Activated naive CD4-positive, alpha-beta T cell treated with anti-CD3 and anti-CD28 coated beads, Interleukin-2, amount 10 ng/mL, durations not matched to agents 7 days and 5 days (primary cell): ENCODE measurements at regions not wholly inside any gene's neighbourhood (a gene's known extent, or its start where the extent isn't known, plus 50 kb on each side); places are given as distances from the start of the nearest gene placed in this dataset.

Source experiments
- CTCF ChIA-PET: fragments of 350-600 bp; sonication (Branson Sonifier 250); formaldehyde crosslinking; loops from one replicate; lab custom pipeline; 2021; ENCODE audit warnings: antibody characterized with exemption; lab: Charles Lee
- DNase-seq: peaks from one replicate; pipeline ENCODE4 v3.0.0-alpha.2; 2020
- H3K27ac Mint-ChIP-seq: one replicate; pipeline ENCODE4 v1.8.0; 2021; ENCODE audit warnings: mild to moderate bottlenecking, moderate library complexity, mixed read lengths
- H3K27me3 Mint-ChIP-seq: one replicate; pipeline ENCODE4 v1.8.0; 2021; ENCODE audit warnings: mild to moderate bottlenecking, mixed read lengths
- H3K36me3 Mint-ChIP-seq: one replicate; pipeline ENCODE4 v1.8.0; 2021; ENCODE audit warnings: mixed read lengths
- H3K4me1 Mint-ChIP-seq: one replicate; pipeline ENCODE4 v1.8.0; 2021; ENCODE audit warnings: mixed read lengths
- H3K4me3 Mint-ChIP-seq: one replicate; pipeline ENCODE4 v1.8.0; 2021; ENCODE audit warnings: mild to moderate bottlenecking, moderate library complexity, mixed read lengths
- H3K9me3 Mint-ChIP-seq: one replicate; pipeline ENCODE4 v1.8.0; 2021; ENCODE audit warnings: mixed read lengths

DNA sequence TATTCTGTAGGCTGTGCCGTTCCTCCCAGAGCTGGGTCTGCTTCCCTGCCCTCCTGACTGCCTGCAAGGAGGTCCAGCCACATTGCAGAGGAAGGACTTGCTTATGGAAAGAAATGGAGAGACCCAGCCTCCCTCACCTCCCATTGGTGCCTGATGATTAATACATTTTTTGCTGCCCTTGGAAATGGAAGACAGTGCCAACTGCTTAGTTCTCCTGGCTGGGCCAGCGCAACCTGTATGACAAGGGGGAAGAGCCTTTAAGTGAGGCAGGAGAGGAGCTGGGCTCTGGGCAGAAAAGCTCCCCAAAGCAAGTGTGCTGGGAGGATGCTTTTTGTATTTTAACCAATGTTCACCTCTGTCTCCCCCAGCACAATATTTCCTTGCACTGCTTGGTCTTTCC lies 238.5 kb downstream of the SOX9 start:
- no peak for DNase-seq
- Mint-ChIP-seq H3K27ac (no peak overlapping the region), H3K27me3 (peaks cover 5% of the 10 kb centered on the region), H3K4me1 (no peaks in the 10 kb centered on the region), H3K9me3 (peaks cover 13% of the 10 kb centered on the region), H3K4me3 (no peak overlapping the region), H3K36me3 (no peaks in the 10 kb centered on the region)
- CTCF ChIA-PET: no interaction called here

- CTCF ChIA-PET: no interaction called here
- no peak overlapping the region for H3K4me3 Mint-ChIP-seq
- H3K27me3 Mint-ChIP-seq: peaks cover 5% of the 10 kb centered on the region
- peaks cover 11% of the 10 kb centered on the region for H3K9me3 Mint-ChIP-seq
- H3K4me1 Mint-ChIP-seq: no peaks in the 10 kb centered on the region
- no peak for DNase-seq
- no peaks in the 10 kb centered on the region for H3K36me3 Mint-ChIP-seq
- no peak overlapping the region for H3K27ac Mint-ChIP-seq
Measured at GRCh38 chr17:72359811-72360210, 239.0 kb downstream of the SOX9 start.

DNA sequence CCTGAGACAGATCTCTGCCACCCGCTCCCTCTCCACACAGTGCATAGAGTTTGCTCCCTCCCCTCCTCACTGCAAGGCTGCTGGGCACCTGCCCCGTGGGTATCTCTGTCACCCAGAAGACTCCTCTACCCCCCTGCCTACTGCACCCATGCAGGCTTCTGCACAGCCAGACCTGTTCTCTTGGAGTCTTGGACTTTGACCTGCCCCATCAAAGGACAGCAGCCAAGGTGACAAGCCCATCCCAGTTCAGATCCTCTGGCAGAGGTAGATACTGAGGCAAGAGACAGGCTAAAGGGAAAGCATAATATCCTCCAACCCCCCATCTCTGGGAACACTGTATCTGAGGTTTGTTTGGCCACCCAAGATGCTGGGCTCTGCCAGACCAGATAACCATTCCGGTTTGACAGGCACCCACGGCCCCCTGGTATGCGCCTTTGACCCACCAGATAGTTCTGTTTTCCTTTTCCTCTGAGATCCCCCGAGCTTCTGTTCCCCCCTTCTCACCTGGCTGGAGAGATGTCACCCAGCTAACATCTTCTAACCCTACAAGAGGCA lies 239.6 kb downstream of the SOX9 start:
- Mint-ChIP-seq H3K27ac (no peak overlapping the region), H3K4me1 (no peaks in the 10 kb centered on the region), H3K36me3 (no peaks in the 10 kb centered on the region), H3K4me3 (no peak overlapping the region), H3K27me3 (peaks cover 5% of the 10 kb centered on the region), H3K9me3 (peaks cover 13% of the 10 kb centered on the region)
- CTCF ChIA-PET: no interaction called here
- no peak for DNase-seq

- Mint-ChIP-seq H3K27me3 (peaks cover 5% of the 10 kb centered on the region), H3K27ac (no peak overlapping the region), H3K4me3 (no peak overlapping the region), H3K9me3 (peaks cover 14% of the 10 kb centered on the region), H3K36me3 (no peaks in the 10 kb centered on the region), H3K4me1 (no peaks in the 10 kb centered on the region)
- CTCF ChIA-PET: no interaction called here
- no peak for DNase-seq
Measured at GRCh38 chr17:72361892-72362291, 241.1 kb downstream of the SOX9 start.

DNA sequence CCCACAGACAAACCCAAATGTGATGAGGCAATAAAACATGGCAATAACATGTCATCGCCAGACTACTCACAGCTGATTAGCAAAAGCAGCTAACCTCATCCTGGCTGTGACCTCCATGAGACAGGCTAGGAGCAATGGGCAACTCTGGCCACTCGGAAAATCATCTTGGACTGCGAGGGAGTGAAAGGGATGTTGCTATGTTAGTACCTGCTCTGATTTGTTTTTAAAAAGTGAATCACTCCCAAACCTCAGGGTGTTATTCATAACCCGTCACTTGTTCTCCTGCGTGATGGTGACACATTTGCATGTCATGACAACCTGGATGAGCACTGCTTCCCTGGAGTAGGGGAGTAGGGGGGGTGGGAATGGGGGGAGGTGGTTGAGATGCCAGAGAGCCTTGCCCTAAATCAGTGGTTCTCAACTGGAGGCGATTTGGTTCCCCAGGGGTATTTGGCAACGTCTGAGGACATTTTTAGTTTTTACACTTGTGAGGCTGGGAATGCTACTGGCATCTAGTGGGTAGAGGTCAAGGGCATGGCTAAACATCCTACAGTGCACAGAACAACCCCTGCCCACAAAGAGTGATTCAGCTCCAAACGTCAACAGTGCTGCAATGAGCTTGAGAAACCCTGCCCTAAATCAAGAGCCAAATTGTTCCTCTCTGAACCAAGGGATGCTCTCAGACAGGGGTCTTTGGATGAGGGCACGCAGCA lies 241.7 kb downstream of the SOX9 start:
- H3K4me1 Mint-ChIP-seq: no peaks in the 10 kb centered on the region
- H3K27me3 Mint-ChIP-seq: peaks cover 5% of the 10 kb centered on the region
- CTCF ChIA-PET: no interaction called here
- DNase-seq: no peak
- no peak overlapping the region for H3K4me3 Mint-ChIP-seq
- no peaks in the 10 kb centered on the region for H3K36me3 Mint-ChIP-seq
- no peak overlapping the region for H3K27ac Mint-ChIP-seq
- peaks cover 10% of the 10 kb centered on the region for H3K9me3 Mint-ChIP-seq

DNA sequence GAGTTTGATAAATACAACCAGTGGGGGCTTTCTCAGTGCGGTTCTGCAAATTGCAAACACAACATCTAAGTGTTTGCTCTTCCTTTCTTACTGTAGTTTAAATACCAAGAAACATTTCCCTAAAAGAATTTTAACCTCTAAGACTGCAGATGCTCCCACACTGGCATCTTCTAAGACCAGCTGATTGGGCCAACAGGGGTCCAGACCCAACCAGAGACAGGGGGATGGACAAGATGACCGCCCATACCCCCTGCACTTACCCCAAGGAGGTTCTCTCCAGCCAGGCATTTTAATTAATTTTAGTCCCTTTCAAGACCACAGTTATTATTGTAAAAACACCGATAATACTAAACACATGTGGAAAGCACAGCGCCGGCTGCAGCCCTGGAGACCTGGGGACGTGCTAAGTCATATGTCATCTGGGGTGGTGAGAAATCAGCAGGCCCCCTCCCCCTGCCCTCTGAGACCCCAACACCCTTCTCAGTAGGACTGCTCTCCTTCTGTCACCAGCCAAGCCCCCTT lies 242.3 kb downstream of the SOX9 start:
- H3K36me3 Mint-ChIP-seq: no peaks in the 10 kb centered on the region
- H3K4me1 Mint-ChIP-seq: no peaks in the 10 kb centered on the region
- no peak overlapping the region for H3K4me3 Mint-ChIP-seq
- H3K9me3 Mint-ChIP-seq: peaks cover 10% of the 10 kb centered on the region
- peaks cover 5% of the 10 kb centered on the region for H3K27me3 Mint-ChIP-seq
- no peak for DNase-seq
- CTCF ChIA-PET: no interaction called here
- H3K27ac Mint-ChIP-seq: no peak overlapping the region

DNA sequence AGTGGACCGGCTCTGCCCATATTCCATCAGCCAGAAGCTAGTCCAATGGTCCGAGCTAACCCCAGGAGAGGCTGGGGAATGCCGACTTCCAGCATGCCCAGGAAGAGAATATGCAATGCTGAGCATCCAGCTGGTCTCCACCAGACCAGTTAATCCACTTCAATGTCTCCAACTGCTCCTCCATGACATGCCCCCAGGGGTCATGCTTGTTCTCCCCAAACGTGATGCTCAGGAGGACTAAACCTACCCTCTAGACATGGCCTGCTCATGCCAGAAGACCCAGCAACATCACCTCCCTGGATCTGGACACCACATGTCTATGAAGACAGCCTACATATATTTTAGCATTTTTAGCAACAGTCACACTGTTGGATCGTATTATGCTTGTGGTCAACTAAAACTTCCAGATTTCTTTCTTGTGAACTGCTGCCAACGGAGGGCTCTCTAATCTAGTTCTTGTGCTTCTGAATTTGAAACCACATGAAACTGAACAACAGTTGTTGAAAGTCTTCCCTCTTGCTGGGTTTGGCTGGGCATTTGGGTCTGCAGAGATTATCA lies 245.1 kb downstream of the SOX9 start:
- no peaks in the 10 kb centered on the region for H3K4me1 Mint-ChIP-seq
- H3K36me3 Mint-ChIP-seq: no peaks in the 10 kb centered on the region
- peaks cover 4% of the 10 kb centered on the region for H3K9me3 Mint-ChIP-seq
- no peaks in the 10 kb centered on the region for H3K27me3 Mint-ChIP-seq
- H3K27ac Mint-ChIP-seq: no peak overlapping the region
- no peak overlapping the region for H3K4me3 Mint-ChIP-seq
- CTCF ChIA-PET: no interaction called here
- no peak for DNase-seq

GRCh38 chr17:72366626-72367025 lies 245.8 kb downstream of the SOX9 start:
- DNase-seq: no peak
- Mint-ChIP-seq H3K36me3 (no peaks in the 10 kb centered on the region), H3K27ac (no peak overlapping the region), H3K27me3 (no peaks in the 10 kb centered on the region), H3K4me3 (no peak overlapping the region), H3K9me3 (peaks cover 4% of the 10 kb centered on the region), H3K4me1 (no peaks in the 10 kb centered on the region)
- CTCF ChIA-PET: no interaction called here

- CTCF ChIA-PET: no interaction called here
- H3K4me3 Mint-ChIP-seq: no peak overlapping the region
- H3K27ac Mint-ChIP-seq: no peak overlapping the region
- no peaks in the 10 kb centered on the region for H3K4me1 Mint-ChIP-seq
- peaks cover 4% of the 10 kb centered on the region for H3K9me3 Mint-ChIP-seq
- H3K27me3 Mint-ChIP-seq: no peaks in the 10 kb centered on the region
- no peak for DNase-seq
- H3K36me3 Mint-ChIP-seq: no peaks in the 10 kb centered on the region
Measured at GRCh38 chr17:72368191-72368590, 247.4 kb downstream of the SOX9 start.

GRCh38 chr17:72369366-72369765 lies 248.5 kb downstream of the SOX9 start:
- H3K4me1 Mint-ChIP-seq: no peaks in the 10 kb centered on the region
- CTCF ChIA-PET: no interaction called here
- H3K27me3 Mint-ChIP-seq: no peaks in the 10 kb centered on the region
- H3K36me3 Mint-ChIP-seq: no peaks in the 10 kb centered on the region
- H3K27ac Mint-ChIP-seq: no peak overlapping the region
- no peak overlapping the region for H3K4me3 Mint-ChIP-seq
- peaks cover 4% of the 10 kb centered on the region for H3K9me3 Mint-ChIP-seq
- DNase-seq: no peak

GRCh38 chr17:72370819-72371218 lies 250.0 kb downstream of the SOX9 start:
- H3K4me1 Mint-ChIP-seq: no peaks in the 10 kb centered on the region
- no peaks in the 10 kb centered on the region for H3K27me3 Mint-ChIP-seq
- CTCF ChIA-PET: no interaction called here
- no peak overlapping the region for H3K4me3 Mint-ChIP-seq
- no peak overlapping the region for H3K27ac Mint-ChIP-seq
- H3K36me3 Mint-ChIP-seq: no peaks in the 10 kb centered on the region
- H3K9me3 Mint-ChIP-seq: no peaks in the 10 kb centered on the region
- no peak for DNase-seq

DNA sequence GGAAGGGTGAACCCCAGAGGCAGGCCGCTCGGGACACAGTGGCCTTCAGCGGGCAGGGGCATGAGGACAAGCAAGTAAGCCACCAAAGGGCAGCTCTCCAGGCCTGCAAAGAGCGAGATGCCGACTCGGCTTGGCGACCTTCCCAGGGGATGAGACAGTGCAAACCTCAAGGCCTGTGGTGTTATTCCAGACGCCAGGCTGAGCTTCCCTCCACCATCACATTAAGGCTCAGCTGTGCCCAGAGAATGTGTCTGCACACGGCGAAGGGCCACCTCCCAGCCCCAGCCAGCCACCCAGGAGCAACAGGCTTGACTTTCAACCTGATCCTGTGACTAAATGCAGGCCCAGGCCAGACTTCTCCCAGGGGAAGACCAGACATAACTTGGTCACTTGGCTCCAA lies 251.4 kb downstream of the SOX9 start:
- DNase-seq: no peak
- Mint-ChIP-seq H3K9me3 (no peaks in the 10 kb centered on the region), H3K36me3 (no peaks in the 10 kb centered on the region), H3K27ac (no peak overlapping the region), H3K27me3 (no peaks in the 10 kb centered on the region), H3K4me1 (no peaks in the 10 kb centered on the region), H3K4me3 (no peak overlapping the region)
- CTCF ChIA-PET: no interaction called here

- no peaks in the 10 kb centered on the region for H3K9me3 Mint-ChIP-seq
- CTCF ChIA-PET: no interaction called here
- no peak overlapping the region for H3K27ac Mint-ChIP-seq
- no peaks in the 10 kb centered on the region for H3K36me3 Mint-ChIP-seq
- H3K27me3 Mint-ChIP-seq: no peaks in the 10 kb centered on the region
- H3K4me3 Mint-ChIP-seq: no peak overlapping the region
- DNase-seq: no peak
- no peaks in the 10 kb centered on the region for H3K4me1 Mint-ChIP-seq
Measured at GRCh38 chr17:72373910-72374741, 253.3 kb downstream of the SOX9 start.

- no peak for DNase-seq
- Mint-ChIP-seq H3K27me3 (no peaks in the 10 kb centered on the region), H3K4me3 (no peak overlapping the region), H3K9me3 (no peaks in the 10 kb centered on the region), H3K36me3 (no peaks in the 10 kb centered on the region), H3K4me1 (no peaks in the 10 kb centered on the region), H3K27ac (no peak overlapping the region)
- CTCF ChIA-PET: no interaction called here
Measured at GRCh38 chr17:72376526-72377345, 255.9 kb downstream of the SOX9 start.
